ENCODE measurements at regions not wholly inside any gene's neighbourhood (a gene's known extent, or its start where the extent isn't known, plus 50 kb on each side); places are given as distances from the start of the nearest gene placed in this dataset.

GRCh38 chr1:98502937-98503336 is 158.6 kb upstream of the SNX7 start:
- H3K36me3 ChIP-seq, result no peaks in the 10 kb centered on the region
- no peaks in the 10 kb centered on the region for H3K27me3 ChIP-seq
- DNase-seq, result no peak
- peaks cover 0 to 3% of the 10 kb centered on the region in 2 donors for H3K9me3 ChIP-seq
- no peak overlapping the region for H3K4me3 ChIP-seq
- TF ChIP-seq EP300 (IDR thresholded peaks at IDR 0.05) (no peak), POLR2A (IDR thresholded peaks at IDR 0.05) (no peak)
- TF ChIP-seq, protein P1, sequence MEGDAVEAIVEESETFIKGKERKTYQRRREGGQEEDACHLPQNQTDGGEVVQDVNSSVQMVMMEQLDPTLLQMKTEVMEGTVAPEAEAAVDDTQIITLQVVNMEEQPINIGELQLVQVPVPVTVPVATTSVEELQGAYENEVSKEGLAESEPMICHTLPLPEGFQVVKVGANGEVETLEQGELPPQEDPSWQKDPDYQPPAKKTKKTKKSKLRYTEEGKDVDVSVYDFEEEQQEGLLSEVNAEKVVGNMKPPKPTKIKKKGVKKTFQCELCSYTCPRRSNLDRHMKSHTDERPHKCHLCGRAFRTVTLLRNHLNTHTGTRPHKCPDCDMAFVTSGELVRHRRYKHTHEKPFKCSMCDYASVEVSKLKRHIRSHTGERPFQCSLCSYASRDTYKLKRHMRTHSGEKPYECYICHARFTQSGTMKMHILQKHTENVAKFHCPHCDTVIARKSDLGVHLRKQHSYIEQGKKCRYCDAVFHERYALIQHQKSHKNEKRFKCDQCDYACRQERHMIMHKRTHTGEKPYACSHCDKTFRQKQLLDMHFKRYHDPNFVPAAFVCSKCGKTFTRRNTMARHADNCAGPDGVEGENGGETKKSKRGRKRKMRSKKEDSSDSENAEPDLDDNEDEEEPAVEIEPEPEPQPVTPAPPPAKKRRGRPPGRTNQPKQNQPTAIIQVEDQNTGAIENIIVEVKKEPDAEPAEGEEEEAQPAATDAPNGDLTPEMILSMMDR (IDR thresholded peaks at IDR 0.05), result no peak
- intact Hi-C loops (cut with DNase I), result no loop called here
- H3K27ac ChIP-seq, result no peak overlapping the region
- H3K4me1 ChIP-seq (ENCODE audit: insufficient read depth), result no peaks in the 10 kb centered on the region

- no peak for TF ChIP-seq EP300 (IDR thresholded peaks at IDR 0.05)
- intact Hi-C loops (cut with DNase I), result no loop called here
- Histone ChIP-seq H3K27ac (no peak overlapping the region), H3K27me3 (no peaks in the 10 kb centered on the region), H3K4me3 (no peak overlapping the region), H3K4me1 (ENCODE audit: insufficient read depth) (no peaks in the 10 kb centered on the region), H3K36me3 (no peaks in the 10 kb centered on the region), H3K9me3 (no peaks in the 10 kb centered on the region)
- no peak for DNase-seq
- 78 to 88% (median 81%) methylated on average over 2 of the region's 2 CpGs for WGBS, 3 donors
These were observed 161.2 kb upstream of the SNX7 start for GRCh38 chr1:98500324-98500723.

GRCh38 chr1:98498651-98499050 is 162.9 kb upstream of the SNX7 start:
- no peaks in the 10 kb centered on the region for H3K27me3 ChIP-seq
- no peaks in the 10 kb centered on the region for H3K36me3 ChIP-seq
- H3K27ac ChIP-seq, result no peak overlapping the region
- no peak for TF ChIP-seq EP300 (IDR thresholded peaks at IDR 0.05)
- no peak for TF ChIP-seq POLR2A (IDR thresholded peaks at IDR 0.05)
- TF ChIP-seq, protein P1 (IDR thresholded peaks at IDR 0.05), result no peak
- WGBS, 3 donors, result 81 to 92% (median 89%) methylated on average over 1 of the region's 1 CpG
- no peaks in the 10 kb centered on the region for H3K4me1 ChIP-seq (ENCODE audit: insufficient read depth)
- DNase-seq, result no peak
- no peak overlapping the region for H3K4me3 ChIP-seq
- no peaks in the 10 kb centered on the region for H3K9me3 ChIP-seq
- intact Hi-C loops (cut with DNase I), result no loop called here

- no peaks in the 10 kb centered on the region for H3K4me1 ChIP-seq (ENCODE audit: insufficient read depth)
- H3K27me3 ChIP-seq, result no peaks in the 10 kb centered on the region
- TF ChIP-seq POLR2A (IDR thresholded peaks at IDR 0.05) (no peak), EP300 (IDR thresholded peaks at IDR 0.05) (no peak)
- TF ChIP-seq, protein P1 (IDR thresholded peaks at IDR 0.05), result no peak
- H3K9me3 ChIP-seq, result no peaks in the 10 kb centered on the region
- DNase-seq, result no peak
- 76 to 94% (median 85%) methylated on average over 2 of the region's 2 CpGs for WGBS, 3 donors
- no peak overlapping the region for H3K27ac ChIP-seq
- H3K4me3 ChIP-seq, result no peak overlapping the region
- no peaks in the 10 kb centered on the region for H3K36me3 ChIP-seq
- intact Hi-C loops (cut with DNase I), result no loop called here
These were observed 164.0 kb upstream of the SNX7 start for GRCh38 chr1:98497497-98497896.

DNA sequence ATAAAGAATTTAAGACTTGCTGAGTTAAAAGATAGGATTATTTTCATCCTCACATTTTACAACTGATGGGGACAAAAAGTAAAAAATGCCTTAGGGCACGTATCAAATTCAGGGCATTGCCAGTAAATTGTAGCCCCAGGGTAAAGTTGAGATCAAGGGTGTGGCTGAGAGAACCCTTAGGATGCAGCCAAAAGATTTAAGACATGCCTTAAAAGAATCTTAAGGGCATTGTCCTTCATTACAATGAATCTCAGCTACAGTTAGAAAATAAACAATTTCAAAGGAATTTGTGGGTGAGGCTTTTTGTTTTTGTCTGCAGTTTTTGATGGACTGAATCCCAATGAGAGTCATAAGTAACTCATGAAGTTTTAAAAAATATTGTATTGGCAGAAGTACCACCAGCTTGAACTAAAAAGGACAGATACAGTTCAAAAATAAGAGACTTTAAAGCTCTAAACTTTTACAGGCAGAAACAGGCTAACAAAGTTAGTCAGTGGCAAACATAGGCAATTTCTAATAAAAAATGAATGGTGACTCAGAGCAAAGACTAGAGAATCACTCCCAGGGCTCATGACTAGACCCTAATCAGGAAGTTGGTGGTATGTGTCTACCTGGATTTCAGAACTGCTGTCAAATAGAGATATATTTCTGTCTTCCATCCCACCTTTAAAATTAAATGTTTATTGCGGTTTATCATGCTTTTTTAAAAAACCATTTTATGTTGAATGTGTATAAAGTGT is 165.1 kb upstream of the SNX7 start:
- intact Hi-C loops (cut with DNase I), result no loop called here
- no peak for DNase-seq
- 50 to 55% (median 52%) methylated on average over 2 of the region's 2 CpGs for WGBS, 3 donors
- H3K27me3 ChIP-seq, result no peaks in the 10 kb centered on the region
- no peaks in the 10 kb centered on the region for H3K9me3 ChIP-seq
- H3K4me3 ChIP-seq, result no peak overlapping the region
- H3K36me3 ChIP-seq, result no peaks in the 10 kb centered on the region
- H3K4me1 ChIP-seq (ENCODE audit: insufficient read depth), result no peaks in the 10 kb centered on the region
- no peak overlapping the region for H3K27ac ChIP-seq
- TF ChIP-seq EP300 (IDR thresholded peaks at IDR 0.05), result no peak
- TF ChIP-seq, protein P1 (IDR thresholded peaks at IDR 0.05), result no peak

Measured in ovary (tissue), 7 donors.